Iris pigment epithelial cell (primary cell): ENCODE measurements at regions not wholly inside any gene's neighbourhood (a gene's known extent, or its start where the extent isn't known, plus 50 kb on each side); places are given as distances from the start of the nearest gene placed in this dataset.
A peak's percentile ranks its signal among the peaks of the same experiment; 100 is the strongest.

ENCODE experiments used
- DNase-seq: peaks from one replicate; pipeline ENCODE4 v3.0.0-alpha.2; 2011; ENCODE audit warnings: low read depth

DNA sequence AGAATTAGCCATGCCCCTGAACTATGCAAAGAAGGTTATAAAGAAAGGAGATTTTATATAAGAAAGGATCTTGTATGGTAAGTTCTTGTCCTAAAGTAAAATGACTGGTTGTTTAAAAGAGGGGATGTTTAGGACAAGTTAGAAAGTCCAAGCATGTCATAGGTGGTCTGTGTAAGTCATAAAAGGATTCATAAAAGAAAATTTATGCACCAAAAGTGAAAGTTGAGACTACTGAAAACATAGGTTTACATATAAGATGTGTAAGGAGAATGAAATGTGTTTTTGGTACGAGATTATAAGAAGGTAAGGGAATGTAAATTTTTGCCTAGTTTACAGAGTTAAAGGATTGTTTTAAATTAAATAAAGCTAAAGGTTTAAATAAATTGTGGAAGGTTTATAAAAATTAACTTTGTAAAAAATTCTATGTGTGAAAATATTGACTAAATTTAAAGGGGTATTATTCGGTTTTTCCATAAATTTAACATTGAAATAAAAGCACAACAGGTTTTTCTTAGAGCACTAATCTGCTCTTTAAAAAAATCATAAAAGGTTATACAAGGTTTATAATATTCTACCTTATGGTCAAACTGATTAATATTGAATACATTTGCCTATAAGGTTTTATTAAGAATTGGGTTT is 93.6 kb upstream of the UST start:
- DNase-seq, result no peak

DNA sequence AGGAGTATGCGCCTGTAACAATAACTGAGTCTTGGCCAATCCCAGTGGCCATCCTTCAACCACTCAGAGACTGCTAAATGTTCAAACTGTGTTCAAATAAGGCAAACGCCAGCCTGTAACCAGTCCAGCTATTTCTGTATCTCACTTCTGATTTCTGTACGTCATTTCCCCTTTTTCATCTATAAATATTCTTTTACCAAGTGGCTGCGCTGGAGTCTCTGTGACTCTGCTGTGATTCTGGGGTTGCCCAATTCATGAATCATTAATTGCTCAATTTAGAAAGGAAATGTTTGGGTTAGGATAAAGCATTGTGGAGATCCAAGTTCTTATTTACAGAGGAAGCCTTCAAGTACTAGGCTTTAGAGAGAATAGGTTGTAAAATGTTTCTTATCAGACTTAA is 89.8 kb upstream of the UST start:
- peak; percentile 91 for DNase-seq

DNA sequence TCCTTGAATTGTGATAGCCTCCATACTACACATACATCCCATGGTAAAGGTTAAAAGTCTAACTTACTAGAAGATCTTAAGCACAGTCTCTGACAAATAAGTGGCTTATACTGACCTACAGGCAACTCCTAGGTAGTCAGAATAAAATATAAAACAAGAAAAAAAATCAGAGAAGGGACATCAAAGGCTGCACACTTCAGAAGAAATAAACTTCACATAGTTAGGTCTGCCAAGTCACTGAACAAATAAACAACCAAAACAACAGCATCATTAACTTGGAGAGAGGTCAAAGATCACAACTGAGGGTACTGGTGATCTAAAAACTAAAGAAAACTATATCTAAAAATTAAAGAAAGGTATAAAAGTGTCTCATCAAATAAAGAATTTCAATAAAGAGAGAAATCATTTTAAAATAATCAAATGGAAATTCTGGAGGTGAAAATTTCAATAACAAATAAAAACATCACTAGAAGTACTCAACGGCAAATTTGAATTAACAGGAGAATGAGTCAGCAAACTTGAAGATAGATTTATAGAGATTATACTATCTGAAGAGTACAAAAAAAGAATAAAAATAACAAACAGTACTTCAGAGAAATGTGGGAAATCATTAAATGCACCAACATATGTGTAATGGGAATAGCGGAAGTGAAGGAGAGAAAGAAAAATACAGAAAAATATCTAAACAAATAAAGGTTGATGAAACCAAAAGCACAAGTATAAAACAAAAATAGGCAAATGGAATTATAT is 88.0 kb upstream of the UST start:
- peak; percentile 8 for DNase-seq

DNA sequence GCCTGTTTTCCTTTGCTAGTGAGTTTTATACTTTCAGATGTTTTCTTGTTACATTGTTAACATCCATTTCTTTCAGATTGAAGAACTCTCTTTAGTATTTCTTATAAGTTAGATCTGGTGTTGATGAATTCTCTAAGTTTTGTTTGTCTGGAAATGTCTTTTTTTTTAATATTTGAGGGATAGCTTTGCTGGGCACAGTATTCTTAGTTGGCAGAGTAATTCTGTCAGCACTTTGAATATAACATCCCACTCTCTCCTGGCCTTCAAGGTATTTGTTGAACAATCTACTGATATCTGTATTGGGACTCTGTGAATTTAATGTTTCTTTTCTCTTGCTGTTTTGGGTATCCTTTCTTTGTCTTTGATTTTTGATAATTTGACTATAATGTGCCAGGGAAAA is 79.4 kb upstream of the UST start:
- DNase-seq, result no peak

DNA sequence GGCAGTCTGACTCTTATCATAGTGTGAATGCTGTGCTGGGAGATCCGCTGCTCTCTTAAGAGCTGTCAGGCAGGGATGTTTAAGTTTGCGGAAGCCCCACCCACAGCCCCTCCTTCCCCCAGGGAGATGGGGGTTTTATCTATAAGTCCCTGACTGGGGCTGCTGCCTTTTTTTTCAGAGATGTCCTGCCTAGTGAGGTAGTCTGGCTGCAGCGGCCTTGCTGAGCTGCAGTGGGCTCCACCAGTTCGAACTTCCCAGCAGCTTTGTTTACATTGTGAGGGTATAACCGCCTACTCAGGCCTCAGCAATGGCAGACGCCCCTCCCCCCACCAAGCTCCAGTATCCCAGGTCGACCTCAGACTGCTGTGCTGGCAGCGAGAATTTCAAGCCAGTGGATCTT is 75.7 kb upstream of the UST start:
- DNase-seq, result no peak

DNA sequence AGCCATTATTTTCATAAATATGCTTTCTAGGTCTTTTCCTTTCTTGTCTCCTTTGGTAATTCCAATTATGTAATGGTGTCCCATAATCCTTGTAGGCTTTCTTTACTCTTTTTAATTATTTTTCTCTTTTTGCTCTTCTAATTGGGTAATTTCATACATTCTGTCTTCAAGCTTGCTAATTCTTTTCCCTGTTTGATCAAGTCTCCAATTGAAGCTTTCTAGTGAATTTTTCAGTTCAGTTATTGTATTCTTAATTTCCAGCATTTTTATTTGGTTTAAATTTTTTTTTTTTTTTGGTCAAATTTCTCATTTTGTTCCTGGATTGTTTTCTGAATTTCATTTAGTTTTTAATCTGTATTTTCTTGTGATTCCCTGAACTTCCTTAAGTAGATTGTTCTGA is 74.9 kb upstream of the UST start:
- DNase-seq, result no peak

DNA sequence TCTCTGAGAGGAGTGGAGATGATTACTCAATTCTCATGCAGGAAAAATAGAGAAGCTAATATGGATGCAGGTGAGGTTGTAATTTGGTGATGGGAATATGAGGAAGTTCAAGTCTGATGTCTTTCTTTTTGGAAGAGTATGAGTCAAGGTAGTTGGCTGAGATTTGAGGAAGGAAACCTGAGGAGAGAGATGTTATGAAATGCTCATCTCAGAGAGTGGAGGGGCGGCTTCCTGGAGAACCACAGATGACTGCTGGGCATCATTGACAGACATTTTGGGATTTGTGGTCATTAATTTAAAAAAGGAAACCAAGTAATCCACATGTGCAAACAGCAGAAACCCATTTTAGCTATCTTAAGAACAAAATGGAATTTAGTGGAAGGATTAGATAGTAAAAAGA is 72.5 kb upstream of the UST start:
- no peak for DNase-seq

DNA sequence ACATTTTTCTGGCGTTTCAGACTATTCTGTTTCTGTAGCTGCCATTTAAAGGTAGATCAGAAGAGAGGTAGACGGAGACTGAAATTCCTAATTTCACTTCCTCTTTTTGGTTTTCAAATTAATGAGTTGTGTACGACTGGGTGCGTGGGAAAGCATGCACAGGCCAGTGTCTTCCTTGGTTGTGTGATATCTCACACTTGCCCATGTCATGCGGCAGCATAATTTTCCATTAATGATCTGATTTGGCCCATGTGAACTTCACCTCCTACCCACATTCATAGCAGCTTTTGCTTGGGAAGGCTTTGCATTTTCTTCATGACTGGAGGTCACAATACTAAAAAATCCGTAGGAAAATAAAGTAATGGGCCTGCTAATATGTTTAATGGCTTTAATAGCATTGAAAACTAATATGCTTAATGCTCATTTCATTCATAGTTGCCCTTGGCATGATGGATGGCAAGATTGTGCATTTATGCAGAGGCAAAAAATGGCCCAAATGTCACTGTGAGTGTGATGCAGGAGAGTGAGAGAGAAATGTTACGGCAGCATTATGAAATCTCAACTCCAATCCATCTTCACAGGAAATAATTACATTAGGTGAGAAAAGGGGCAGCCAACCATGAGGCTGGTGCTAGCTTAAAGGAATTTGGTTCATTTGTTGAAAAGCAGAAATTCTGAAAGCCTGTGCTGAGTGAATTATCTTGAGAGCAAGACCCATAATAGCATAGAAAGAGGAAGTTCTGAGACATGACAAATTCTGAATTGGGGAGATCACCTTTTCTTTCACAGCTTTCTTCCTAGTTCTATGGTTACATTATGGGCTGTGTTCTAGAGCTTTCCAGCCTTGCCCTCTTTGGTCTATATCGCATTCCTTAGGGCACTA is 69.0 kb upstream of the UST start:
- no peak for DNase-seq

DNA sequence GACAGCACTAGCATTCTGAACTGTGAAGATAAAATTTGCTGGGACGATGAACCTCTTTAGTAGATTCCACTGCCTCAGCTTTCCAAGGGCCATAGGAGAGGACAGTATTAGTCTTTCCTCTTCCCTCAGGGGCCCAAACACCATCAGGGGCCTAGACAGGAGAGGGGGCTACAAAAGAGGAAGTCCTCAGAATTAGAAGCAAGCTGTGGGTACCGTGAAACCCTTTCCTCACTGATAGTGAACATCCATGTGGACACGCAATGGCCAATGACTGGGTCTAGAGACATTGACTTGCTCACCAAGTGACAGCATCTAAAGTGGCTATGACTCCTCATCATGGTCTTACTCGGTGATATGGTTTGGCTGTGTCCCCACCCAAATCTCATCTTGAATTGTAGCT is 68.1 kb upstream of the UST start:
- DNase-seq, result no peak

DNA sequence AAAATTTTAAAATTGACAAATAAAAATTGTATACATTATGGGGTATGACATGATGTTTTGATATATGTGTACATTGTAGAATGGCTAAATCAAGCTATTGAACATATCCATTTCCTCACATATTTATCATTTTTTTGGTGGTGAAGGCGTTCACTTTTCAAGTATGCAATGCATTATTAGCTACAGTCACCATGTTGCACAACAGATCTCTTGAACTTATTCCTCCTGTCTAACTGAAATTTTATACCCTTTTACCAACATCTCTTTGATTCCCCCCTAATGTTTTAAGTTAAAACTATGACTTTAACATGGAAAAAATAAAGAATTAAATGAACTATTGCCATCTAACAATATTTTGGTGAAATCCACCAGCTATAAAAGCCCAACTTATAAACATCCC is 65.2 kb upstream of the UST start:
- DNase-seq, result no peak

DNA sequence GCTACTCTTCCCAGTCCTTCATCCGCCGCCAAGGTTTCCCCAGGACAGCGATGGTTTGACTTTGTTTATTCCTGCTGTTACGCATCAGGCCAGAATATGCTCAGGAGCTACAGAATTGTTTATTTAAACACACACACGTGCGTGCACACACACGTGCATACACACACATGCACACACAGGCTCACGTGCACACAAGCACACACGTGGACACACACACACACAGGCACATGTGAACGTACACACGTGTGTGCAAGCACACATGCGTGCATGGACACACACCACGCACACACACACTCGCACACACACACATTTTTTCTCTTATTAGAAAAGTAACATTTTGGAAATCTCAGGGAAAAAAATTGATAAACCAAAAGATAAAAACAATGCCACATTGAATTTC is 64.6 kb upstream of the UST start:
- no peak for DNase-seq

DNA sequence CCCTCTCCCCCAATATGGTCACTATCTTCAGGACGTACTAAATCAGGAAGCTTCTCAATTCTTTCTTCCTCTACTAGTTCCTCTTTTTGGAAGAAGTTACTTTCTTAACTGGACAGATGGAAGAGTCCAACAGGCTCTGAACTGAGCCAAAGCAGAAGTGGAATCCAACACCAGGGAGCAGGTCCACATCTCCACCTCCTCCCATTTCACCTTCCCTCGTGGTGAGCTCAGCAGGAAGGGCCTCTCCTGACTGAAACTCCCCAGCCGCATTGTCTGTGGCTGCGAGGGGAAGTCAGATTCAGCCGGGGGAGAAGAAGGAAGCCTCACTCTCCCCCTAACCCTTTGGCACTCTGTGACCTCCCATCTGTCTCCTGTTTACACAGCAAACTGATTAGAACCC is 63.8 kb upstream of the UST start:
- DNase-seq, result no peak

DNA sequence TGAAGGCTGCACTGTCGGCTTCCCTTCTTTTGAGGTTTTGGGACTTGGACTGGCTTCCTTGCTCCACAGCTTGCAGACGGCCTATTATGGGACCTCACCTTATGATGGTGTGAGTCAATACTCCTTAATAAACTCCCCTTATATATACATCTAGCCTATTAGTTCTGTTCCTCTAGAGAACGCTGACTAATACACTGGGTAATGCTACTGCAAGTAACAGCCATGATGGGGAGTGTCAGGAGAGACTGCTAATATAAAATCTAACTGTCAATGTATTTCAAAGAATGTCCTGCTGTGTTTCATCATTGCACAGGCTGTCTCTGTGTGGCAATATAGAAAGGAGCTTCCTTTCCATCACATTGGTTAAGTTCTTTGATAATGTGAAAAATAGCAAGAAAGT is 57.7 kb upstream of the UST start:
- peak; percentile 30 for DNase-seq

DNA sequence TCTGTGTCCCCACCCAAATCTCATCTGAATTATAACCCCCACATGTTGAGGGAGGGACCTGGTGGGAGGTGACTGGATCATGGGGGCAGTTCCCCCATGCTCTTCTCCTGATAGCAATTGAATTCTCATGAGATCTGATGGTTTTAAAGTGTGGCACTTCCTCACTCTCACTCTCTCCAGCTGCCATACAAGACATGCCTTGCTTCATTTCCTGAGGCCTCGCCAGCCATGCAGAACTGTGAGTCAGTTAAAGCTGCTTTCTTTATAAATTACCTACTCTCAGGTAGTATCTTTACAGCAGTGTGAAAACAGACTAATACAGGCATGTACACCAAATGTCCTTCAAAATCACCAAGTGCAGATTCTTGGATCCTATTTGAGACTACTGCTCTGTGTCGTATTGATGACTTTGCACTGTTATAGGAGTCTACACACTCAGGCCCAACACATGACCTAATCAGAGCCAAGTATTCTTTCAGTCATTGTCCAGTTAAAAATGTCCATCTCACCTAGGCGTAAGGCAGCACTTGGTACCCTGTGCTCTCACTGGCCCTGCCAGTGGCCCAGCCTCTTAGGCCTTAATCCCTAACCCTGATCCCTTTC is 52.8 kb upstream of the UST start:
- DNase-seq, result peak; percentile 6
